ENCODE measurements at regions not wholly inside any gene's neighbourhood (a gene's known extent, or its start where the extent isn't known, plus 50 kb on each side); places are given as distances from the start of the nearest gene placed in this dataset.

- intact Hi-C loops (cut with DNase I) = no loop called here
- Histone ChIP-seq H3K36me3 (no peaks in the 10 kb centered on the region), H3K4me1 (no peaks in the 10 kb centered on the region), H3K27me3 (no peaks in the 10 kb centered on the region), H3K9me3 (peaks cover 0 to 4% (median 3%) of the 10 kb centered on the region in 4 donors), H3K27ac (no peak overlapping the region), H3K4me3 (no peak overlapping the region)
- no peak for TF ChIP-seq CTCF (IDR thresholded peaks at IDR 0.05)
- no peak for TF ChIP-seq EP300 (IDR thresholded peaks at IDR 0.05)
- no peak for TF ChIP-seq POLR2AphosphoS5 (IDR thresholded peaks at IDR 0.05)
- no peak for TF ChIP-seq POLR2A (IDR thresholded peaks at IDR 0.05)
- no peak for DNase-seq
- 81 to 91% methylated on average over 5 of the region's 5 CpGs for WGBS, 2 donors
Observed at GRCh38 chr14:82861313-82861712, 1327.7 kb upstream of the SEL1L start.

GRCh38 chr14:82872494-82872893 is 1338.8 kb upstream of the SEL1L start:
- no peak for DNase-seq
- WGBS, 2 donors = 49 to 56% methylated on average over 8 of the region's 8 CpGs
- Histone ChIP-seq H3K9me3 (no peaks in the 10 kb centered on the region), H3K36me3 (no peaks in the 10 kb centered on the region), H3K4me1 (no peaks in the 10 kb centered on the region), H3K4me3 (no peak overlapping the region), H3K27ac (no peak overlapping the region), H3K27me3 (no peaks in the 10 kb centered on the region)
- TF ChIP-seq CTCF (IDR thresholded peaks at IDR 0.05) = no peak
- no peak for TF ChIP-seq POLR2AphosphoS5 (IDR thresholded peaks at IDR 0.05)
- no peak for TF ChIP-seq POLR2A (IDR thresholded peaks at IDR 0.05)
- no peak for TF ChIP-seq EP300 (IDR thresholded peaks at IDR 0.05)
- intact Hi-C loops (cut with DNase I) = no loop called here

GRCh38 chr14:82878951-82879350 is 1345.3 kb upstream of the SEL1L start:
- Histone ChIP-seq H3K4me1 (no peaks in the 10 kb centered on the region), H3K36me3 (no peaks in the 10 kb centered on the region), H3K4me3 (no peak overlapping the region), H3K27me3 (no peaks in the 10 kb centered on the region), H3K9me3 (no peaks in the 10 kb centered on the region), H3K27ac (no peak overlapping the region)
- DNase-seq = no peak
- TF ChIP-seq POLR2AphosphoS5 (IDR thresholded peaks at IDR 0.05) = no peak
- TF ChIP-seq CTCF (IDR thresholded peaks at IDR 0.05) = no peak
- no peak for TF ChIP-seq POLR2A (IDR thresholded peaks at IDR 0.05)
- TF ChIP-seq EP300 (IDR thresholded peaks at IDR 0.05) = no peak
- intact Hi-C loops (cut with DNase I) = no loop called here
- 82 to 84% methylated on average over 3 of the region's 3 CpGs for WGBS, 2 donors

GRCh38 chr14:82879949-82880535 is 1346.4 kb upstream of the SEL1L start:
- Histone ChIP-seq H3K27ac (no peak overlapping the region), H3K4me1 (no peaks in the 10 kb centered on the region), H3K4me3 (no peak overlapping the region), H3K36me3 (no peaks in the 10 kb centered on the region), H3K27me3 (no peaks in the 10 kb centered on the region), H3K9me3 (no peaks in the 10 kb centered on the region)
- 66 to 78% methylated on average over 5 of the region's 5 CpGs for WGBS, 2 donors
- intact Hi-C loops (cut with DNase I) = no loop called here
- DNase-seq = no peak
- TF ChIP-seq POLR2A (IDR thresholded peaks at IDR 0.05) = no peak
- TF ChIP-seq POLR2AphosphoS5 (IDR thresholded peaks at IDR 0.05) = no peak
- TF ChIP-seq EP300 (IDR thresholded peaks at IDR 0.05) = no peak

- H3K27me3 ChIP-seq = no peaks in the 10 kb centered on the region
- TF ChIP-seq CTCF (IDR thresholded peaks at IDR 0.05) (no peak), EP300 (IDR thresholded peaks at IDR 0.05) (no peak), POLR2A (IDR thresholded peaks at IDR 0.05) (no peak), POLR2AphosphoS5 (IDR thresholded peaks at IDR 0.05) (no peak)
- H3K9me3 ChIP-seq = no peaks in the 10 kb centered on the region
- intact Hi-C loops (cut with DNase I) = no loop called here
- no peak overlapping the region for H3K27ac ChIP-seq
- no peak for DNase-seq
- no peaks in the 10 kb centered on the region for H3K36me3 ChIP-seq
- H3K4me3 ChIP-seq = no peak overlapping the region
- 63 to 71% methylated on average over 1 of the region's 1 CpG for WGBS, 2 donors
- H3K4me1 ChIP-seq = no peaks in the 10 kb centered on the region
Observed at GRCh38 chr14:82886670-82887069, 1353.0 kb upstream of the SEL1L start.

Measured in sigmoid colon (tissue), 6 donors.